DND-41 (cell line): ENCODE measurements at regions not wholly inside any gene's neighbourhood (a gene's known extent, or its start where the extent isn't known, plus 50 kb on each side); places are given as distances from the start of the nearest gene placed in this dataset.

ENCODE experiments used
- CTCF ChIP-seq: IDR thresholded peaks from 2 replicates; pipeline ENCODE4 v1.5.1; 2012; ENCODE audit warnings: borderline replicate concordance, low read length, moderate library complexity, mild to moderate bottlenecking; ENCODE audit not compliant: poor library complexity, severe bottlenecking; ENCODE audit errors: extremely low read depth
- EZH2 ChIP-seq: IDR thresholded peaks from 3 replicates; pipeline ENCODE4 v1.6.1; 2012; ENCODE audit warnings: borderline replicate concordance, low read depth, mild to moderate bottlenecking, moderate library complexity, low read length, inconsistent platforms; ENCODE audit not compliant: severe bottlenecking

GRCh38 chr16:66300037-66300436 lies 66.5 kb upstream of the CDH5 start:
- no peak for TF ChIP-seq CTCF
- no peak for TF ChIP-seq EZH2
